Loucy (cell line): ENCODE measurements at regions not wholly inside any gene's neighbourhood (a gene's known extent, or its start where the extent isn't known, plus 50 kb on each side); places are given as distances from the start of the nearest gene placed in this dataset.

Experiments used
- H2AFZ ChIP-seq: fragments of 200-600 bp; sonication (generic); 2 replicates; pipeline ENCODE4 v1.6.0; 2016; ENCODE audit warnings: antibody characterized with exemption, mild to moderate bottlenecking, low read length, moderate library complexity
- H3F3A ChIP-seq: fragments of 200-600 bp; 2 replicates; pipeline ENCODE4 v1.6.0; 2016; ENCODE audit warnings: antibody characterized with exemption, low read depth, mild to moderate bottlenecking
- H3K27me3 ChIP-seq: fragments of 200-600 bp; sonication (generic); 2 replicates; pipeline ENCODE4 v1.6.1; 2014; ENCODE audit warnings: low read length, mild to moderate bottlenecking; ENCODE audit not compliant: insufficient read depth, poor library complexity, severe bottlenecking
- H3K36me3 ChIP-seq: fragments of 200-600 bp; sonication (generic); 2 replicates; pipeline ENCODE4 v1.6.1; 2016; ENCODE audit warnings: low read length; ENCODE audit not compliant: insufficient read depth
- H3K4me1 ChIP-seq: fragments of 200-600 bp; sonication (generic); 2 replicates; pipeline ENCODE4 v1.5.1; 2014; ENCODE audit warnings: low read length, mild to moderate bottlenecking; ENCODE audit not compliant: insufficient read depth, poor library complexity, severe bottlenecking
- H3K4me2 ChIP-seq: fragments of 200-600 bp; sonication (generic); 2 replicates; pipeline ENCODE4 v1.6.0; 2014; ENCODE audit warnings: antibody characterized with exemption, low read length, low read depth, mild to moderate bottlenecking; ENCODE audit not compliant: poor library complexity, severe bottlenecking
- H3K4me3 ChIP-seq: fragments of 200-600 bp; sonication (generic); 2 replicates; pipeline ENCODE4 v1.5.1; 2014; ENCODE audit warnings: low read length, mild to moderate bottlenecking, mixed read lengths; ENCODE audit not compliant: poor library complexity, severe bottlenecking
- H3K79me2 ChIP-seq: fragments of 200-600 bp; sonication (generic); 2 replicates; pipeline ENCODE4 v1.6.1; 2014; ENCODE audit warnings: low read length; ENCODE audit not compliant: insufficient read depth
- H3K9ac ChIP-seq: fragments of 200-600 bp; sonication (generic); 2 replicates; pipeline ENCODE4 v1.6.0; 2014; ENCODE audit warnings: mild to moderate bottlenecking, low read depth, low read length, moderate library complexity; ENCODE audit not compliant: poor library complexity, severe bottlenecking
- H3K9me2 ChIP-seq: fragments of 200-600 bp; sonication (generic); replicated peaks from 2 replicates; pipeline ENCODE4 v1.6.1; 2016; ENCODE audit warnings: low read depth, low read length, mixed read lengths
- H3K9me3 ChIP-seq: fragments of 200-600 bp; sonication (generic); 2 replicates; pipeline ENCODE4 v1.6.1; 2014; ENCODE audit warnings: mild to moderate bottlenecking, antibody characterized with exemption, low read length, low read depth; ENCODE audit not compliant: insufficient read depth
- H4K20me1 ChIP-seq: fragments of 200-600 bp; sonication (generic); 2 replicates; pipeline ENCODE4 v1.6.0; 2014; ENCODE audit warnings: antibody characterized with exemption, low read length, mild to moderate bottlenecking; ENCODE audit not compliant: insufficient read depth, poor library complexity, severe bottlenecking
- CTCF ChIP-seq: fragments of 200-600 bp; sonication (generic); conservative IDR thresholded peaks from 2 replicates; pipeline ENCODE4 v1.5.1; 2014; ENCODE audit warnings: mild to moderate bottlenecking, antibody characterized with exemption, low read length
- EZH2phosphoT487 ChIP-seq: fragments of 200-600 bp; IDR thresholded peaks from 2 replicates; pipeline ENCODE4 v1.6.1; 2018; ENCODE audit warnings: antibody characterized with exemption, mild to moderate bottlenecking, moderate library complexity, borderline replicate concordance

- Histone ChIP-seq H3K9me2 (no peaks in the 10 kb centered on the region), H3K4me2 (no peak overlapping the region), H2AFZ (no peak overlapping the region), H3K36me3 (no peaks in the 10 kb centered on the region), H3F3A (0 out of 2 replicates have a peak, but pooled peaks cover 3% of the 10 kb centered on the region), H3K4me3 (no peak overlapping the region), H3K79me2 (no peaks in the 10 kb centered on the region), H4K20me1 (no peaks in the 10 kb centered on the region), H3K9me3 (no peaks in the 10 kb centered on the region), H3K4me1 (peaks cover 19% of the 10 kb centered on the region), H3K27me3 (no peaks in the 10 kb centered on the region), H3K9ac (no peak overlapping the region)
- no peak for TF ChIP-seq EZH2phosphoT487
- no peak for TF ChIP-seq CTCF
Measured at GRCh38 chr12:87901457-87901856, 127.7 kb downstream of the C12orf50 start.

- TF ChIP-seq CTCF: no peak
- TF ChIP-seq EZH2phosphoT487: no peak
- no peak overlapping the region for H3K4me3 ChIP-seq
Measured at GRCh38 chr12:87897662-87898061, 131.5 kb downstream of the C12orf50 start.

GRCh38 chr12:87883806-87884205, 145.4 kb downstream of the C12orf50 start:
- peak overlapping the region; percentile 52 for H3K4me2 ChIP-seq
- H3K4me3 ChIP-seq: peak overlapping the region; percentile 42
- peaks cover 8% of the 10 kb centered on the region for H3K4me1 ChIP-seq

More at GRCh38 chr12:87897662-87898061, 131.5 kb downstream of the C12orf50 start:
- peaks cover 13% of the 10 kb centered on the region for H3K4me1 ChIP-seq
- no peaks in the 10 kb centered on the region for H3K79me2 ChIP-seq
- peaks cover 4% of the 10 kb centered on the region; the same call in 1 of the 2 replicates for H3K9me3 ChIP-seq
- H3K4me2 ChIP-seq: no peak overlapping the region
- H3K27me3 ChIP-seq: no peaks in the 10 kb centered on the region
- H4K20me1 ChIP-seq: no peaks in the 10 kb centered on the region
- H3K36me3 ChIP-seq: no peaks in the 10 kb centered on the region
- H2AFZ ChIP-seq: no peak overlapping the region
- no peak overlapping the region for H3K9ac ChIP-seq
- H3K9me2 ChIP-seq: no peaks in the 10 kb centered on the region
- 0 out of 2 replicates have a peak, but pooled peaks cover 3% of the 10 kb centered on the region for H3F3A ChIP-seq

More at GRCh38 chr12:87883806-87884205, 145.4 kb downstream of the C12orf50 start:
- Histone ChIP-seq H3K9ac (peak overlapping the region; percentile 35), H3K27me3 (no peaks in the 10 kb centered on the region), H2AFZ (peak overlapping the region; percentile 90), H3K36me3 (no peaks in the 10 kb centered on the region), H3K79me2 (no peaks in the 10 kb centered on the region), H3K9me3 (no peaks in the 10 kb centered on the region), H4K20me1 (no peaks in the 10 kb centered on the region), H3F3A (no peaks in the 10 kb centered on the region), H3K9me2 (no peaks in the 10 kb centered on the region)
- no peak for TF ChIP-seq CTCF
- no peak for TF ChIP-seq EZH2phosphoT487
